Occipital lobe (tissue), 1 donor: ENCODE measurements at regions not wholly inside any gene's neighbourhood (a gene's known extent, or its start where the extent isn't known, plus 50 kb on each side); places are given as distances from the start of the nearest gene placed in this dataset.
A peak's percentile ranks its signal among the peaks of the same experiment; 100 is the strongest.

Source experiments
- DNase-seq: peaks from one replicate; lab custom pipeline; 2025; lab: John Stamatoyannopoulos, UW

DNA sequence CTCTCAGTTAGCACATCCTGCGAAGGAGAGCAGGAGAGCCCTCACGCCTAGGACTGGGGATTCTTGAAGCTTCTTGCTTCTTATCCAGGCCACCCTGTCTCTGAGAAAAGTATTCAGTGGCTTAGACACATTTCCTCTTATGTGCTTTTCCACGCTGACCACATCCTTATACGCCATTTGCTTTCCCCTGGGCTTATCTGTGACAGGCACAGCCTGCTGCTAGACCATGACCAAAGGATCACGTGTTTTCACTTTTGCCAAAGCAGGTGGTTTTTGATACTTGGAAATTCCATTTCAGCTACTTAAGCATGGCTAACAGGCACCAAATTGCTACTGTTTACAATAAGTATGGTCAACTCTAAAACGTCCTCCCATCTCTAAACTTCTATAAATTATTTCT lies 587.4 kb downstream of the AACS start:
- DNase-seq = no peak

DNA sequence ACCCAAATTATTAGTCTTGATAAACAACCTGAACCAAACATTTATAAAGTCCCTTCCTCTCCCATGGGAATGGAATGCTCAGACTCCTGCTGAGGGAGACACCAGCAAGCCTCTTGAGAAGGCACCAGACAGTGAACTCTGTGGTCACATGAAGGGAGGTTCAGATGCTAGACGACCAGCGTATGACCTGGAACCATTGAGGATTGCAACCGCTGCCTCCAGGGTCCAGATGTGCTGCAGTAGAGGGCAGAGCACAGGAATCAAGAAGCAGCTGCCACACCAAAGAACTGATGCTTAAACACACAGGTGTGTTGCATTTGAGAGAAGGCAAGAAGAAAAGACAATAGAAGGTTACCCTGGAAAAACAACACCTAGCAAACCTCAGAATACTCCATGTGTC lies 592.4 kb downstream of the AACS start:
- no peak for DNase-seq

DNA sequence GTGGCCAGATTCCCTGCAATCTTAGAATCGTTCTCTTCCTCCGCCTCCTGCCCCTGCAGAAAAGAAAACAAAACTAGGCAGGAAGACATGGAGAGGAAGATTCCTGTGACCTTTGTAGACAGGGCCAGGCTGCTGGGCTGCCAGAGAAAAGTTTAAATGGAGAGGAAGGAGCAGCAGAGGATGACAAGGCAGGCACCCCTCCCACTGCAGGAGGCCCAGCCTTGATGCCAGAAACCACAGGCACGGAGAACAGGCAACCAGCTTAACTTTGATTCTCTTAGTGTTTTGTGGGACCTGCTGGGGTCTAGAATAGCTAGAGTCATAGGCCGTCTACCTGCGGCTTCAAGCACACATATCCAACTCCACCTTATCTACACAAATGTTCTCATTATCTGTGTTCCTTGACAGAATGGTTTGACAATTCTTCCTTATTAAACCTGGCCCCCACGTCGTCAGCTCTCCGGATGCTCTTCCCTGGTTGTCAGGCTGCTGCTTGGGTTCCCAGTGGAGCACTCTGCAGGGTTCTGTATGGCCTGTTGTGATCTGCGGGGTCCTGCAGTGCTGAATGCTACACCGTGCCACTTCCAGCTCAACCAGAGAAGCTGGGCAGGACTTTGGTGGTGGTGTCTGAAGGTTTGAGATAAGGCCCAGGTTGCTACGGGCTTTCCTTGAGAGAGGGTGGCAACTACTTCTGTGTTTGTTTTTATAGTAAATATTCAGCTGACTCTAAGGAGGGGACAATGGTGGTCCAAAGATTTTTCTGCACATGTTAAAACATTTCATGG lies 609.5 kb downstream of the AACS start:
- DNase-seq = no peak

DNA sequence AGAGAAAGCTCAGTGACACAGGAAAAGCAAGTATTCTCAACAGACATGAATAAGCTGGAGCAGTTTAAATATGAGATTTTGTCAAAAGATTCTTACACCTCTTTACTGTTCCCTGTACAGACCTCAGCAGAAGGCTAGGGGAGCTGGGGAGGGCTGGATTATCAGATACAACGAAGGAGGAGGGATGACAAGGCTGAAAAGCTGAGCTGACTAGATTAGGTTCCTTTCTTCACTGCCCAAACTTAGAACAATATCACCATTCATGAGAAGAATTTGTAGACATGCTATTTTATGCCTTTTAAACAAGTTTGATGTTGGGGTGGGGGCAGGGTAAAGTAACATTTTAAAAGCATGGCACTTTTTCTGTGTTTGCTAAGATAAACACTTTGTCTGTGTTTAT lies 611.1 kb downstream of the AACS start:
- no peak for DNase-seq

DNA sequence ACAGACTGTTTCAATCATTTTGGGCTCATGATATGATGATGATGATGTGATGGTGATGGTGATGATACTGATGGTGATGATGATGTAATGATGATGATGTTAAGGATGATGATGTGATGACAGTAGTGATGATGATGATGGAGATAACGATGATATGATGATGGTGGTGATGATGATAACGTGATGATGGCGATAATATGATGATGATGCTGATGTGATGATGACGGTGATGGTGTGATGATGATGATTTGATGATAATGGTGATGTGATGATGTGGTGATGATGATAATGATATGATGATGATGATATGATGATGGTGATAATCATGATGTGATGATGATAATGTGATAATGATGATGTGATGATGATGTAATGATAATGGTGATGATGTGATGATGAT lies 612.6 kb downstream of the AACS start:
- DNase-seq = no peak

DNA sequence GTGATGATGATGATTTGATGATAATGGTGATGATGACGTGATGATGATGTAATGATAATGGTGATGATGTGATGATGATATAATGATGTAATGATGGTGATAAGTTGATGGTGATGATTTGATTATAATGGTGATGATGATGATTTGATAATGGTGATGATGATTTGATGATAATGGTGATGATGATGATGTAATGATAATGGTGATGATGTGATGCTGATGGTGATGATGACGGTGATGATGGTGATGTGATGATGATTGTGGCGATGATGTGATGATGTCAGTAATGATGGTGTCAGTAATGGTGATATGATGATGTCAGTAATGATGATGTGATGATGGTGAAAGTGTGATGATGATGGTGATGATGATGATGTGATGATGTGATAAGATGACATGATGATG lies 613.4 kb downstream of the AACS start:
- no peak for DNase-seq

DNA sequence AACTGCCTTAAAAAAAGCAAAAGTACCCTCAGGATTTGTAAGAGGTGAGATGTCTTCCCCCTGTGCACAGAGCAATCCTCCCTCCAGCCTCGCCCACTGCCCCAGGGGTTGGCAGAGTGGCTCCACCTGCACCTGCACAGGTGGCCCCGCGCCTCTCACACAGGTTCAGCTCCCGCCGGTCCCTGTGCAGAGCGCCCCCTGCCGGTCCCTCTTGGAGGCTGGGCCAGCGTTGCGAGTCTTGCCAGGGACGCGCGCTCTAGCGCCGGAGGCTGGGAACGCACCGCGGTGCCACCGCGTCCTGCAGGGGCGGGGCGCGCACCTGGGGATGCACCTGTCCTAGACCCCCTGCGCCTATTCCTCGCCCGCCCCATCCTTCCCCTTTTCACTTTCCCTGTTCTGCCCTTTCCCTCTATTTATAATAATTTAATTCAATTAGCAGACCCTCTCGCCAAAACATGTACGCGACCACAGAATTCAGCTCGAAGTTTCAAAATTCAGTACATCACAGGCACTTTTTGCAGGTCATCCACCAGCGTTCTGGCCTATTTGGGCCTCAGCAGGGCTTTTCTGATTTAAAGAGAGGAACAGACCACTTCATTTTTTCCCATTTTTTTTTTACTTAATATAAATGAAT lies 618.6 kb downstream of the AACS start:
- DNase-seq = peak; percentile 4

DNA sequence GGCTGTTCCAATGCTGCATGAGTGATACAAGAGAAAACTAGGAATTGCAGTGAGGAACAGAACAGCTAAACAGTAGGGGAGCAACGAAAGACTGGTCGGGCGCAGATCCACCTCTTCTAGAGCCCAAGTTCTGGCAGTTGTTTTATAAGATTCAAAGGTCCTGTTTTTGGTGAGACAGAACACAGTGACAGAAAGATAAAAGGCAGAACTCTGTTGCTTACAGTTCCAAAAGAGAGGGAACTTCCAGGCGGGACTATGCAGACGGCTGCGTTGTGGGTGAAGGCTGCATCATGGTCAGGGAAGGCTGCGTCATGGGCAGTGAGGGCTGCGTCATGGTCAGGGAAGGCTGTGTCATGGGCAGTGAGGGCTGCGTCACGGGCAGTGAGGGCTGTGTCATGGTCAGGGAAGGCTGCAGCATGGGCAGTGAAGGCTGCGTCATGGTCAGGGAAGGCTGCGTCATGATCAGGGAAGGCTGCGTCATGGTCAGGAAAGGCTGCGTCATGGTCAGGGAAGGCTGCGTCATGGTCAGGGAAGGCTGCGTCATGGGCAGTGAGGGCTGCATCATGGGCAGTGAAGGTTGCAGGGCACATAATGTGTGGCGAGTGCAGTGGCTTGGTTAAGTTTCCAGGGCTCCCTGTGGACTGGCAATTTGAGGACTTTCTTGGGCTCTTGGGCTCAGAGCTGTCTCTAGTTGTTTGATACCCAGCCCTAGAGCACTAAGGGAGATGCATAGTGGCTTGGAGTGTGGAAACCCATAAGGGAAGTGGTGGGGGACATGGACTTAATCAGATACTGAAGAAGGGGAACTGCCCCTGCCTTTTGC lies 619.9 kb downstream of the AACS start:
- no peak for DNase-seq

DNA sequence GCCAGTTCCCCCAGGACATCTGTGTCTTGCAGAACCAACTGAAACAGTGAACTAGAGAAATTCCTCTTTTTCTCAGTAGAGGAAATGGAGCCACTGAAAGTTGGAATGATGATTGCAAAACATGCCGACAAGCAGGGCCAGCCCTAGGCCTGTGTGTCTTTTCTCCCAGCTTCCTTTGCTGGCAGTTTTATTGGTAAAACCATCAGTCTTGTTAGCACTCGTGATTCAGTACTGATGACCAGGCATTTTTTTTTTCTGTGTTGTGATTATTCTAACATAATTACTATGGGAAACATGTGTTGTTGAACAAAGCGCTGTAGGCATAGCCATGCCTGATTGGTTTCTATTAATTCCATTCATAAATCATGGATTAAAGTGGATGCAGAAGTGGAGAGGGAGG lies 620.7 kb downstream of the AACS start:
- no peak for DNase-seq

DNA sequence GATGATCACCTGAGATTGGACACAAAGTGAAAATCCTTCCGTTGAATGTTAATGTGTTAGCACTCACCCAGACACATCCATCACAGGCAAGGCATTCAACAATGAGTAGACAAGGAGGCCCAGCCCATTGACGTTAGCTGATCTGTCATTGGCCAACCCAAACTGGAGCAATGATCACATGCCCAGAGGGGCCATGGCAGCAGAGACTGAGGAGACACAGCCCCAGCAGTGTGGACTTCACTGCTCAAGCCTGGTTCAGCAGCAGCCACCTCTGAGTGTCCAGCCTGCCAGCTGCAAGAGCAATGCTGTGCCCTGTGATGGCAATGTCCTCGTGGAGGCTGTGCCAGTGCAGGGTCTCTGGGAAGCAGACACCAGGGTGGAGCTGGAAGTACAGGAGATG lies 622.2 kb downstream of the AACS start:
- DNase-seq = no peak

DNA sequence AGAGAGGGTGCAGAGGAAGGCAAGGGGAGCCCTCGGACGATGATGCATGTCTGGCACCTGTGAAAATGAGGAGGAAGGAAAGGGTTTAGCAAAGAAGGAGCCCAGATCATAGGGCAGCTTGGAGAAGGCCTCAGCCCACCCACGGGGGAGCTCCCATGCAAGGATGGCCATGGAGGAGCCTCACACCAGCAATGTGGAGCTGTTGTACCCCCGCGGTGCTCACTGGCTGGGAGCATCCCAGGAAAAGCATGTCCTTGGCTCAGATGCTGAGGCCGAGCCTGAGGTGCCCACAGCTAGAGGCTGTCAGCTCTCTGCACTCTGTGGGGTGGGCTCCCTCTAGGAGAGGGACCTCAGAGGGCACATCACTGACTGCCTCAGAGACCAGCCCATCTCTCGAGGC lies 622.6 kb downstream of the AACS start:
- no peak for DNase-seq

DNA sequence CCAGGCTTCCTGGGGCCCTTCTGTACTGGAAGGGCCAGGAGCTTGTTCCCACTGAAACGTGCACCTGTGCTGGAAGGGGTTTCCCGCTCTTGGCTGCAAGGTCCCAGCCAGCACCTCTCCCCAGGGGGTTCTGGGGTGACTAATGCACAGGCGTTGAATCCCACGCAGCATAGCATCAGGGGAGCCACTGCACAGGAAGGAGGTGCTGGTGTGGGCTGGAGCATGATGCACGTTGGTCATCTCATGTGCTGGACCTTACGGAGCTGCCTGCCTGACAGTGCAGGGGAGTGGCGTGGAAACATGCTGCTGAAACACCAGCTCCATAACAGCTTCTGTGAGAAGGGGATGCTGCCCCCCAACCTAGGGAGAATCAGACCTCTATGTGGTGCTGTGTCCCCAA lies 623.0 kb downstream of the AACS start:
- DNase-seq = no peak

DNA sequence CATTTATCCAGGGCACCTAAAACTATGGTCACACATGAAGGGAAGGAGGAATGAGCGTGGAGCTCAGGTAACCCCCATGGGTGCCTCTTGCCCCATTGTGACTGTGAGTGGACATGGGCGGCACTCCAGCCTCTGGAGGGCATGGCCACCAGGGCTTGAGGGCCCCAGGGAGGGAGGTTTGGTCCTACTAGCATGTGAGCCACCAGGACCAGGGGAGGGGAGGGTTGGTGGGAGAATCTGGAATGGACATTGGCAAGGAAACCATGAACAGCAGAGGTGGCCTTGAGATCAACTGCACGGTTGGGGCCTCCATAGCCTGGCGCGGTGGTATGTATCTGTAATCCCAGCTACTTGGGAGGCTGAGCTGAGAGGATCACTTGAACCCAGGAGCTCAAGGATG lies 623.6 kb downstream of the AACS start:
- DNase-seq = no peak

DNA sequence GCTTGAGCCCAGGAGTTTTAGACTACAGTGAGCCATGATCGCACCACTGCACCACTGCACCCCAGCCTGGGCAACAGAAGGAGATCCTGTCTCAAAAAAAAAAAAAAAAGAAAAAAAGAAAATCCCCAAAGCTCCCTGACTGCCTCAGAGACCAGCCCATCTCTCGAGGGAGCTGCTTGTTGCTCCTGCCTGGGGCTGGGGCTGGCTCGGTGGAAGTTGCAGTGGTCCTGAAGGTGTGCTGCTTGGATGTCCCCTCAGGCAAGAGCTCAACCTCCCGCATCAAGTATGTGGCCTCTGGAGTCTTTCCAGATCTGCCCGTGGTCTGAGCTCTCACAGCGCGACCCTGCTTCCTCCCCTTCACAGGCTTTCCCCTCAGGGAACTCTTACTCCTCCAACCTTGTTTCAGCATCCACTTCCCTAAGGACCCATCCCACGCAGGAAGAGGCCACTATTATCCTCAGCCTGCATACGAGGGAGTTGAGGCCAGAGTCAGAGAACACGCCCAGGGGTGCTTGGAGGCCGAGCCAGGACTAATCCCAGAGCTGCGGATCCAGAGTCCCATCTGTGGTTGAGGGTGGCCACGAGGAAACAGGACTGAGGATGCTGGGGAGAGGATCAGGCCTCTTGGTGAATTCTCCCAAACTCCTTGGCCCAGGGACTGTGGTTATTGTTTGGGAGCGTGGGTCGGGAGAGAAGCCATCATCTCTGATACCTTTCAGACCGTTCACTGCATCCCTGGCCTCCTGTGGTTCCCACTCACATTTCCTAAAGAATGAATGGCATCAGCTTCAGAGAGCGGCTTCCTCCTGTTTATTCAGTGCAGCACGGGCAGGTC lies 624.6 kb downstream of the AACS start:
- DNase-seq = no peak

DNA sequence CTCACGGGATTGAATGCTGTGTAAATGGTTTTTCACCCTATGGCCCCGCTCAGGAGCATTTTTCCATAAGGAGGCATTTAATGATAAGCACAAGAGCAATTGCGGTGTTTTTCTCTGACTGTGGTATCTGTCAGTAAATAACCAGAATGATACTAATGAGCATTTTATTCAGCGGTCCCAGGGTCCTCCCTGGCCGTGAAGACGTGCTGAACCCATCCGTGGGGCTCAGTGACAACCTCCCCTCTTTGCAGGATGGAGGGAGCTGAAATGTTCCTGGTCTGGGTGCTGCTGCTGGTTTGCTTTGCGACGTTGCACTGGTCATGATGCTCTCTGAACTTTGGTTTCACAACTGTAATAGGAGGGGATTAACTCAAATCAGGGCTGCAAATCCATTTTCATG lies 625.6 kb downstream of the AACS start:
- no peak for DNase-seq

DNA sequence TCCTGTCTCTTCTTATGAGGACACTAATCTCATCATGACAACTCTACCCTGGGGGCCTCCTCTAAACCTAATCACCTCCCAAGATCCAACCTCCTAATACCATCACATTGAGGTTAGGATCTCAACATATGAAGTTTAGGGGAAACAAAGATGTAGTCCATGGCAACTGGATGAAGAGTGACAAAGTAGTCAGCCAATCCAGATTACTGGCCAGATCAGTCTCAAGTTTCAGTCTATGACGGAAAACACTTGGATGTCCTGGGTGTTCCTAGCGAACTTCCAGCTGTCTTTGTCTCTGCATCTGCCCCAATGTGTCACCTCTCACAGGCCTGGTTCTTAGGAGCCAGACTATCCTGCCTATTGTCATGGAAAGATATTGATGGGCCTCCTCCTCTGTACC lies 630.8 kb downstream of the AACS start:
- no peak for DNase-seq

DNA sequence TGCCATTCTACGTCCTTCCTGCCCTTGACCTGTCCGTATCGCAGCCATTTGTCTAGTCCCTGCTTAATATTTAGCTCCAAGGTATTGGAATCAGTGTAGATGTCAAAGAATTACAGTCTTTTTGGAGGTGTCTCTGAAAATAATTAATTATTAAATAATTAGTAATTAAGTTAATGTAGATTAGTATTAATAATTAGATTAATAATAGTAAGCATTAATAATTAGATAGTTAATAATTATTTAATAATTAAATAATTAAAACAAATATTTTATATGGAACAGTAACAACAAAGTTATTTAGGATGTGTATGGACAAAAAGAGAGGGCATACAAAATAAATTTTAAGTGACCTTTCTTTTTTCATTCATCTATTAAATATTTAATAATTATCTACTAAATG lies 639.6 kb downstream of the AACS start:
- DNase-seq = no peak

DNA sequence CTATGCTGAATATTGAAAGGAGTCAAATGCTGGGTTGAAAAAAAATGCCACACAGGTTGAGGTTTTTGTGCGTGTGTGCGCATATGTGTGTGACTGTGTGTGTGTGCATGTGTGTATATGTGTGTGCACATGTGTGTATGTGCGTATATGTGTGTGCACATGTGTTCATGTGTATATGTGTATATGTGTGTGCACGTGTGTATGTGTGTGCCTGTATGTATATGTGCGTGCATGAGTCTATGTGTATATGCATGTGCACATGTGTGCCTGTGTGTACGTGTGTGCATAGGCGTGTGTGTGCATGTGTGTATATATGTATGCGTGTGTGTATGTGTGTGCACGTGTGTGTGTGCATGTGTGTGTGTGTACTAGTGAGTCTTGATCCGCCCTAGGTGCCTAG lies 655.7 kb downstream of the AACS start:
- DNase-seq = no peak

DNA sequence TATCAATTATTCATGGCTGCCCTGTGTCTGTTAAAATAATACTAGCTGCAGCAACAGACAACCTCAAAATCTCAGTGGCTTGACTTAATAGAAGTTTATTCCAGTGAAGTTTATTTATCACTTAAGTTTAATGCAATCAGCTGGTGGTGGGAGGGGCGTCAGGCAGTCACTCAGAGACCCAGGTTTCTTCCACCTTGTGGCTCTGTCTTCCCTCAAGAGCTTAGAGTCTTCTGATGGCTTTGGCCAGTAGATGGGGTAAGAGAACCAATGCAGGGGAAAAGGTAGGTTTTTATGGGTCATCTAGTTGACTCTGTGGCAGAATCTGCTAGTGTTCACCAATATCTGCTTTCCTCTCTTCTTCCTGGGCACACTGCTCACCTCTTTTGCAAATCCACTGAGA lies 668.9 kb downstream of the AACS start:
- no peak for DNase-seq

DNA sequence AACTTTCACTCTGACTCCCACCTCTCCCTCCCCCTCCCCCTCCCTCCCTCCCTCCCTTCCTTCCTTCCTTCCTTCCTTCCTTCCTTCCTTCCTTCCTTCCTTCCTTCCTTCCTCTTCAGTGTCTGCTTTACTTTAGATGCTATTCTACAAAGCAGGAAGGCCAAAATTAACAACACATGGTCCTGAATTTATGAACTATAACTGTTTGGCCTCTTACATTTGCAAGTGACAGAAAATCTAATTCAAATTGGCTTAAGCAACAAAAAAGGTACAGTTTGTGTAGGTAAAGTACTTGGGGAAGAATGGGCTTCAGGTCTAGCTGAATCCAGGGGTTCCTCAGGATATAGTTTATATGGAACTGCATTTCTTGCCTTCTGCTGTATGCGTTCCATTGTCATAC lies 673.0 kb downstream of the AACS start:
- no peak for DNase-seq

DNA sequence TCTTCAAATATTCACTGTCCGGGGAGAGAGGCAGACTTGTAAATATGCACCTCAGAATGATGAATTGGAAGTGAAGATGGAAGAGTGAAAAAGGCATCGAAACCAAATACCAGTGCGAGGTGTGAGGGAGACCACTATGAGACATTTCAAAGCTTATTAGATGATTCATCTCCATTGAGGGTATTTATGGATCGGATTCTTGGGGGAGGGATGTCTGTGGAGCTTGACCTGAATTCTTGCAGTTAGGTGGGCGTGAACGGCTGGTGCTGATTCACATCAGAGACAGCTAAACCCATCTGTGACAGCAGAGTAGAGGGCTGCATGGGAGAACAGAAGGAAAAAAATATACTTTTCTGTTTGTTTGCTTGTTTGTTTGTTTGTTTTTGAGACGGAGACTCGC lies 677.2 kb downstream of the AACS start:
- peak; percentile 42 for DNase-seq

DNA sequence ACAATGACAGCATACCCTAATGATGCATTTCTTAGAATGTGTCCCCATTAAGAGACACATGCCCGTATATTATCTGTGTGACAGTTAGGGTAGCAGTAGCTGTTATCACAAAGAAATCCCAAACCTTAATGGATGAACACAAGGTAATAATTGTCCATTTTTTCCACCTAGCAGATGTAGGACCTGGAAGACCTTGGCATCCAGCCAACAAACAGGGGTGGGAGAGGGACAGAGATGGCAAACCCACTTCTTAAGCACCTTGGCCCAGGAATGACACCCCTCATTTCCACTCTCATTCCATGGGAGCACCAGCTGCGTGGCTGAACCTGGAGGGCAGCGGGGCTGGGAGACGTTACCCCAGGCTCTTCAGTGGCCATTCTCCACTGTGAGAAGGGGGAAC lies 679.0 kb downstream of the AACS start:
- no peak for DNase-seq
